HT-29 (cell line): ENCODE measurements at regions not wholly inside any gene's neighbourhood (a gene's known extent, or its start where the extent isn't known, plus 50 kb on each side); places are given as distances from the start of the nearest gene placed in this dataset.
A peak's percentile ranks its signal among the peaks of the same experiment; 100 is the strongest.

Experiments used
- DNase-seq: peaks from one replicate; pipeline ENCODE4 v3.0.0-alpha.2; 2015; ENCODE audit warnings: low spot score

DNA sequence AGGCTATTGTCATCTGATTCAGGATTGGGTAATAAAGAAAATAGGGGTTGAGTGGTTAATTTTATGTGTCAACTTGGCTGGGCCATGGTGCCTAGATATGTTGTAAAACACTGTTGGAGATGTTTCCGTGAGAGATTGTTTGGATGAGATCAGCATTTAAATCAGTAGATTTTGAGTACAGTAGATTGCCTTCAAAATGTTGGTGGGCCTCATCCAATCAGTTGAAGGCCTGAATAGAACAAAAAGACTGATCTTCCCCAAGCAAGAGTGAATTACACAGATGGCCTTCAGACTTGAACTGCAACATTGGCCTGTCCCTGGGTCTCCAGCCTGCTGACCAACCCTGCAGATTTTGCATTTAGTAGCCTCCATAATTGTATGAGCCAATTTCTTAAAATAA, 401.3 kb upstream of the KIF2A start:
- DNase-seq: no peak

DNA sequence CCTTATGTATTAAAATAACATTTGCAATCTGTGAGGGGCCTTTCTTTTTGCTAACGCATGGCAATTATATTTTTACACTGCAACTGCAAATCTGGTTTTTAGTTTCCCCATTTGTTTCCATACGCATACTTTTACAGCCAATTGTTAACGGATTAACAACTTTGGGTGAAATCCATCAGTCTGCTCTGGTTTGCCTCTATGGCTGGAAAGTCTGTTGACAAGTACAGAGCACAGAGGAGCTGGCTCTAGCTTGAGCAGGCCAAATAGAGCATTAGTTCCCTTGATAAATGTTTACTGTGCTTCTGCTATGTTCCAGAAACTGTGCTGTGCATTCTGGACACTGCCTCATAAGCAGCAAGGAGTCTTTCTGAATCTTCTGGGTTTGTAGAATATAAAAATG, 400.4 kb upstream of the KIF2A start:
- DNase-seq: no peak

GRCh38 chr5:61906820-61907219, 399.2 kb upstream of the KIF2A start:
- no peak for DNase-seq

GRCh38 chr5:61907995-61908394, 398.0 kb upstream of the KIF2A start:
- DNase-seq: no peak

- no peak for DNase-seq
Measured at GRCh38 chr5:61910771-61911170, 395.2 kb upstream of the KIF2A start.

DNA sequence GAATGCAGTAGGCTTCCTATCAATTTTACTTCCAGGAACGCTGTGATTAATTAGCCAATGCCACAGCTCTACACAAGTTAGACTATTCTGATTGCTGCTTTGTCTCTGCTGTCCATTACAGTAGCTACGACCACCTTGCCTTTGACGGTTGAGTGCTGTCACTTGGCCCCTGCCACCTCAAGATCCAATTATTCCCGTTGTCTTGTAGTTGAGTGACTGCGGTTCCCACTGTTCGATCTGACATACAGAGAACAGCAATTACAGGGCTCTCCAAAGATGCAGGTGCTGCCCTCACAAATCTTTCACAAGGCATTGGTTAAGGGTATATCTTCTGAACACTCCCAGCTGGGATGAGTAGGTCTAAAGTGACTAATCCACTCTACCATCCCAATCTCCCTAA, 393.4 kb upstream of the KIF2A start:
- no peak for DNase-seq

GRCh38 chr5:61915646-61916045, 390.4 kb upstream of the KIF2A start:
- DNase-seq: no peak

DNA sequence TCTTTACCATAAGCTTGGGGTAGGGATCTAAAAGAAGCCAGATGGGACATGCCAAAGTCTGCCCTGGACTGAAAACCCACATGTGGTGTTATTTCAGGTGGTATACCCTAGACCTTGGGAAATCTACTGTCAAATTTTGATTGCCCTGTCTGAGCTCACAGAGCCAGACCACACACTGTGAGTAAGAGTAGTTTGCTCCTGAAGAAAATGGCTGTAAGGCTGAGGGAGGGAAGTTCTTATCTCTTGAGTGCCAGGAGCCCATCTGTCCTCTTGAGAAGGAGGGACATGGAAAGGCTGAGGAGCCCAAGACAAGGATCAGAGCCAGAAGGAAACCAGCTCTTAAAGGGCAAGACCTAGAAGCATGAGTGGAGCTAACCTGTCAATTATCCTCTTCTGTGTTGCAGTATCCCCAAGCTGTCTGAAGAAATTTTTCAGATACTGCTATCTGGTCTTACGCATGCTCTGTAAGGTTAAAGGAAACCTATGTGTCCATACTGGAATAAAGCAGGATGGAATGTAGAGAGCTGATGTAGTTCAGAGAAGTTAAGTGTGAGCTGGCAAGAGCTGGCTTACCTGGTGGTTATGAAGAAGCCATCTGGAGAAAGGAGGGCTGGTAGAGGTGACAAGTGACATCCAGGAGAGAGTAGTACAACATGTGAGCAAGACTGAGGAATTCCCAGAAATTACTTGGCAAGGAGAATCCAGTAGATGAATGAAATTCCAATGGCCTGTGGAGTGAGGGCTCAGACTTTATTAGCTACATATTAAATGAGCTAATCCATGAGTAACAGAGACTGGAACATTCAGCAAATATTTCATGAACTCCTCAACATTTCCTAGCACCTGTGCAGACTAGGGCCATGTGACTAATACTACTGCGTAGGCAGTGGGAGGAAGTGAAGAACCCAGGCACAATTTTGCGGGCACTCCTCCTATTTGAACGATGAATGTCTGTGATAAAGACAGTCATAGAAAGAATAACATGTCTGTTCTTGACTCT, 389.1 kb upstream of the KIF2A start:
- DNase-seq: no peak

DNA sequence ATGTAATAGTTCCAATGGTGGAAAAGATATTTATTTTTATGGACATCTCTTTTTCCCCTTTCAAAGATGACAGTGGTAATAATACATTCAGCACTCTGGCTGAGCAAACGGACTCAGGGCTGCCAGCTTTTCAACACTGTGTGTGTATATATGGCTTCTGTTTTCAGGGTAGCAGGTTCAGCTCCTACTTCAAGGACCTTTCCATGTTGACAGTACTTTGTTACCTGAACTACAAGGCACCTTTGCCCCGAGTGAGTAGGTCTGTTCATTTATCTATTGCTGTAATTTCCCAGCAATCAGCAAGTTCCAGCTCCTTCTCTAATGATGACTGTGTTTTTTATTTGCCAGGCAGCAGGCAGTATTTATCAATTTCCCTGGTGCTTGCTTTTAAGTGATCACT, 387.4 kb upstream of the KIF2A start:
- no peak for DNase-seq

- DNase-seq: peak; percentile 18
Measured at GRCh38 chr5:61919920-61920319, 386.1 kb upstream of the KIF2A start.

DNA sequence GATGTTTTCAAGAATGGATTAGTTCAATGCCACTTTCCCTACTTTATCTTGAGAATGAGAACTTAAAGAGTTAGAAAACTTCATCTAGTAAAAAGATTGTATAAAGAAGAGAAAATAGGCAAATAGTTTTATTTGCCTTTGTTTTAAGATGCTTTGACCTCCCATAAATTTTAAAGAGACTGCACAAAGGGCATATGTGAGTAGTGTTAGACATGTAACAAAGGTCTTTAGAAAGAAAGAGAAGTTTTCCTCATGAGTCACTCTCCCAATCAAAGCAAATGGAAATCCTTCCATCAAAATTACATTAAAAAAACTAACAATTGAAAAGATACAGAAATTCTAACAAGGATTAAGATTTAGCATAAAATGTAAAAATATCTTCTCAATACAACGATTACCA, 381.8 kb upstream of the KIF2A start:
- DNase-seq: no peak

DNA sequence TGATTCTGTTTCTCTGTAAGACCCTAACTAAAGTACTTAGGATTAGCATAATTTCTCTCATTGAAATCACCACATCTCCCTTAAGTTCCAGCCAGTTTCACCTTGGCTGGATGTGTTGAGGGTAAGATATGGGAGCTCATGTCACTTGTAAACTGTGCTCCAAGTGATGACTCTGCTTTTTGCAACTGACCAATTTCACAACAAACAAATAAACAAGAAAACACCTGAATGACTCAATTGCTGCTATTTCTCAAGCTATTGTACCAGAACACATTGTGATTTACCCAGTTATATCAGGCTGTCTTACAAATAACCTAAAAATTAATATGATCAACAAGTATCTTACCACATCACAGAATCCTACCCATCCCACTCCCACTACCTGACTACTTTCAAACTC, 379.1 kb upstream of the KIF2A start:
- DNase-seq: no peak

- DNase-seq: no peak
Measured at GRCh38 chr5:61931236-61931635, 374.8 kb upstream of the KIF2A start.

DNA sequence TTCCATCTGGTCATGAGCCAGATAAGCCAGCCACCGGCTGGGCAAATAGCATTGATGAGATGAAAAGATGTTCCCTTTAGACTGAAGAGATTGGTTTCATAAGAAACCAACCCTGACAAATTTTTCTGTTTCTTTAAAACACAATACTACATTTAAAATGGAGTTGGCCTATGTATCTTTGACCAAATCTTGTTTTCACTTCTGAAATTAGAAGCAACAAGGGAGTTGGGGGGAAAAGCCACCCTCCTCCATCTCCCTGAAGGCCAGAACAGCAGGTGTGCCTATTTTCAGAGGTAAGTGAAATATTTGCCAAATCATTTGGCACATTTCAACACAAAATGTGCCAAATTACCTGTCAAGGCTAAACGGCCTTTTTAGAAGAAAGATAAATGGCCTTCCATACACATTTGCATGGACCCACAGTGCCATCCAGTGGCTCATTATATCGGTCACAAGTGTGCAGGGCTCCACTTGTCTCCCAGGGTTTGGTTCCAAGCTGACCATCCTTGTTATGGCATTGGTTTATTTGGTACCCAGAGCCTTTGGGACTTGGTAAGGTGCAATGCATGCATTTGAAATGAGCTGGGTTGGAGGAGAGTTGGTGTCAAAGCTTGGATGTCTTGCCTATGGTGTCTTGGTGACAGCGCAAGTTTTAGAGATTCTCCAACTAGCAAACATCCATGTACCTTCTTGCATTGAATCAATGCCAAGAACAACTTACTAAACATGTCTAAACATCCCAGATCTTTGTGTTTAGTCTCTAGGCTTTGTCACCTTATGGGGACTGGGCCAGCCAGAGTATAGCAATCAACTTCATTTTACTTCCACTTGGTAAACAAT, 372.0 kb upstream of the KIF2A start:
- DNase-seq: peak; percentile 73

DNA sequence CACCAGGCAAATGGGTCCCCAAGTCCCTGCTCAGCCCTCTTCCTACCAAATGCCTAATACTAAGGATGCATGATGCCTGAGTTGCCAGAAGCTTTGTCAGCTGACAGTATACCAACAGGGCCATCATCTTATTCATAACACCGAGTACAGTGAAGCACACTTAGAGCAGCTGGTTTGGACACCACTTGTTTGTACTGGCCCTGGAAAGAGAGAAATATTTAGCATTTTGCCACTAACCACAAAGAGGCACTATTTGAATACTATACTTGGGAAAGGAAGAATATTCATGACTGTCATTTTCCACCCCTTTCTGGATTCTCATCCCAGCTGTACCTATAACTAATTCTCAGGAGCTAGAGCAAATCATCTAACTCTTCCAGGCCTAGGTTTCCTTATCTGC, 364.4 kb upstream of the KIF2A start:
- no peak for DNase-seq

GRCh38 chr5:61942462-61943049, 363.4 kb upstream of the KIF2A start:
- DNase-seq: no peak

GRCh38 chr5:61943713-61944112, 362.3 kb upstream of the KIF2A start:
- DNase-seq: no peak

DNA sequence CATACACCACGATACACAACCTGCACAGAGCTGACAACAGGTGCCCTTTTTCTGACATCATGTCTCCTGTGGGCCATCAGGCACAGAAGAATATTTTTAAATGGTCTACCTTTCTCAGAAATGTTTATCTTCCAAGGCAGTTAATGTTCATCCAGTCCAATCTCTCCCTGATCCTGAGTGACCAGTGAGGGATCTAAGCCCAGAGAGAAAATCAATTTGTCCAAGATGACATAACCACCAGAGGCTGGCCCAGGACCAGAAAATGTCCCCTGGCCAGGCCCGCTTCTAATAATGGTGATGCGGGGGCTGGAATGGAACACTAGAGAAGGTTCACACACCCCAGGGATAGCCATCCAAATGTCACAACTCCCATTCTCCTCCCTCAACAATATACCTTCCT, 357.9 kb upstream of the KIF2A start:
- DNase-seq: no peak

DNA sequence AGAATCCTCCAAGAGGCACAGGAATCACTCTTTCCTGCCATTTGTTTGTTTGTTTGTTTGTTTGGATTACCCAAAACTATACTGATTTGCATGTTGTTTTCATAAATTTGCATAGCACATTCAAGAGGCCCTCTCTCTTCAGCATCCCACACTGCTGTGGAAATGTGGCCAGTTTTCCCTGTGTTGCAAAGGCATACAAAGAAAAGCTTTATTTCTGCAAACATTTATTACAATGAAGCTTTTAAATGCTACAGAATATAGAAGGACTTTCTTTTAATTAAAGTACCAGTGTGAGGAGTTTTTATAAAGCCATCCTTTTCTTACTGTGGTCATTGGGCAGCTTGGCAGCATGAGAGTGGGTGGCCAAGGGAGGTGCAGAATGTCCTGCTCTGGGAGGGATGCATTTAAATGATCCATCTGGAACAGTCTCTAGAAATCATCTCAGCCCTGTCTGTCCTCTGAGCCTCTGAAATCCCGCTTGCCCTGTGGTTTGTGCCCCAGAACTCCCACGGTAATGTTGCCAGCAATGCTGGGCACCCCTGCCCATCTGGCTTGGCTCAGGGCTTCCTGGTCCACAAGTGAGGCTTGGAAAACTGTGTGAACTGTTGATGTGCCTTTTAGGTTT, 356.8 kb upstream of the KIF2A start:
- no peak for DNase-seq

DNA sequence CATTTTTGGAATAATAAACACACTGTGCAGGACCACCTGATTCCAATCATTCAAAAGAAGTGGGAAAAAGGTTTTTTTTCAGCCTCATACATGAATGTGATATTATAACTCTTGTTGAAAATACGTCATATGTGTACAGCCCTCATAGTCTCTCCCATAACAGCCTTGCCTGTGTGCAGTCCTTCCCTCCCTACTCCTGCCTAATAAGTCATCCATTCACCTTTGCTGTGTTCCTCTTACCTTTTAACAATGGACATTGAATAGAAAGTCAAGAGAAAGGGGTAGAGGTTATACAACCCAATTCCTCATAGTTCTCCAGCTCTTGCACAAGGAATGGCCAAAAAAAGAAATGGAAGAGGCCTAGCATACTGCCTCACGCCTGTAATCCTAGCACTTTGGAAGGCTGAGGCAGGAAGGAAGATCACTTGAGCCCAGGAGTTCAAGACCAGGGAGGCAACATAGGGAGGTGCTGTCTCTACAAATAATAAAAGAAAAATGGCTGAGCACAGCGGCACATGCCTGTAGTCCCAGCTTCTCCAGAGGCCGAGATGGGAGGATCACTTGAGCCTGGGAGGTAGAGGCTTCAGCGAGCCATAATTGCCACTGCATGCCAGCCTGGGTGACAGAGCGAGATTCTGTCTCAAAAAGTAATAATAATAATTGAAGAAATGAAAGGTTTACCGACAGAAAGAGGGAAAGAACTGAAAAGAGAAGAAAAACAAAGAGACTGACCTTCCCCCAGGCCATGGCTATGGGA, 356.1 kb upstream of the KIF2A start:
- DNase-seq: no peak

- DNase-seq: no peak
Measured at GRCh38 chr5:61951295-61951694, 354.7 kb upstream of the KIF2A start.
